ENCODE measurements at regions not wholly inside any gene's neighbourhood (a gene's known extent, or its start where the extent isn't known, plus 50 kb on each side); places are given as distances from the start of the nearest gene placed in this dataset.

GRCh38 chr10:2844925-2845324 lies 222.4 kb upstream of the PFKP start:
- no peak for ATAC-seq (ENCODE audit: low read depth)
- H3K9ac ChIP-seq (ENCODE audit: low read depth, low read length), result no peak overlapping the region
- H3K14ac ChIP-seq (replicated peaks; ENCODE audit: low read depth, low read length), result no peak overlapping the region
- no peaks in the 10 kb centered on the region for H4K20me1 ChIP-seq (ENCODE audit: insufficient read depth, low read length)
- no peak overlapping the region for H3K4me3 ChIP-seq (ENCODE audit: insufficient read depth, low read depth, low read length)
- no peaks in the 10 kb centered on the region for H3K9me1 ChIP-seq (ENCODE audit: insufficient read depth, low read length)
- no peak overlapping the region for H3K56ac ChIP-seq (ENCODE audit: extremely low read depth, insufficient read depth, low read length)
- no peak overlapping the region for H4K5ac ChIP-seq (ENCODE audit: low read depth, low read length)
- intact Hi-C loops (cut with micrococcal nuclease) (no loop called here), dilution Hi-C loops (cut with HindIII; ENCODE audit: low sequenced_read_pairs, unreplicated experiment) (no loop called here), in situ Hi-C loops (cut with MboI; ENCODE audit: low sequenced_read_pairs) (no loop called here)
- H3K23ac ChIP-seq (ENCODE audit: low read depth, low read length), result no peak overlapping the region
- POLR2A ChIA-PET (ENCODE audit: unreplicated experiment), result no interaction called here
- H2BK15ac ChIP-seq (ENCODE audit: low read depth, low read length), result no peak overlapping the region
- 0 out of 2 replicates have a peak, but pooled peaks cover 2% of the 10 kb centered on the region for H3K9me3 ChIP-seq (ENCODE audit: control insufficient read depth, insufficient read depth, low read length)
- WGBS, 2 experiments (ENCODE audit: extremely low coverage in 2 of 2, insufficient read length in 1 of 2), result no CpG with 5 or more reads among the region's 5 CpGs
- no peak overlapping the region for H3K4ac ChIP-seq (ENCODE audit: low read depth, low read length)
- no peak overlapping the region for H2AK9ac ChIP-seq (replicated peaks; ENCODE audit: low read depth, low read length, poor library complexity)
- no TSS peak for BruUV-seq (replicated peaks)
- no peak overlapping the region for H4K8ac ChIP-seq (ENCODE audit: low read depth in 2 of 2, low read length in 2 of 2)
- TF ChIP-seq MAFK (IDR thresholded peaks at IDR 0.05; ENCODE audit: low read depth, low read length) (no peak), SMC3 (IDR thresholded peaks at IDR 0.05; ENCODE audit: low read depth, low read length) (no peak), NFE2L2 (IDR thresholded peaks at IDR 0.05; ENCODE audit: low read depth, low read length) (no peak), CHD1 (IDR thresholded peaks at IDR 0.05; ENCODE audit: low read depth, low read length) (no peak), MXI1 (IDR thresholded peaks at IDR 0.05; ENCODE audit: borderline replicate concordance, low read depth, low read length) (no peak), MAZ (IDR thresholded peaks at IDR 0.05; ENCODE audit: borderline replicate concordance, low read depth, low read length) (no peak), CEBPB (IDR thresholded peaks at IDR 0.05; ENCODE audit: low read depth, low read length) (no peak), RCOR1 (IDR thresholded peaks at IDR 0.05; ENCODE audit: insufficient replicate concordance, low read length) (no peak), RFX5 (IDR thresholded peaks at IDR 0.05; ENCODE audit: low read depth, low read length) (no peak), USF2 (IDR thresholded peaks at IDR 0.05; ENCODE audit: low read depth, low read length) (no peak), FOS (IDR thresholded peaks at IDR 0.05; ENCODE audit: low read depth, low read length) (no peak), POLR2A (IDR thresholded peaks at IDR 0.05; ENCODE audit: low read depth, low read length) (no peak), RAD21 (IDR thresholded peaks at IDR 0.05; ENCODE audit: low read length) (no peak), BHLHE40 (IDR thresholded peaks at IDR 0.05; ENCODE audit: low read depth, low read length) (no peak)
- TF ChIP-seq, protein P1, sequence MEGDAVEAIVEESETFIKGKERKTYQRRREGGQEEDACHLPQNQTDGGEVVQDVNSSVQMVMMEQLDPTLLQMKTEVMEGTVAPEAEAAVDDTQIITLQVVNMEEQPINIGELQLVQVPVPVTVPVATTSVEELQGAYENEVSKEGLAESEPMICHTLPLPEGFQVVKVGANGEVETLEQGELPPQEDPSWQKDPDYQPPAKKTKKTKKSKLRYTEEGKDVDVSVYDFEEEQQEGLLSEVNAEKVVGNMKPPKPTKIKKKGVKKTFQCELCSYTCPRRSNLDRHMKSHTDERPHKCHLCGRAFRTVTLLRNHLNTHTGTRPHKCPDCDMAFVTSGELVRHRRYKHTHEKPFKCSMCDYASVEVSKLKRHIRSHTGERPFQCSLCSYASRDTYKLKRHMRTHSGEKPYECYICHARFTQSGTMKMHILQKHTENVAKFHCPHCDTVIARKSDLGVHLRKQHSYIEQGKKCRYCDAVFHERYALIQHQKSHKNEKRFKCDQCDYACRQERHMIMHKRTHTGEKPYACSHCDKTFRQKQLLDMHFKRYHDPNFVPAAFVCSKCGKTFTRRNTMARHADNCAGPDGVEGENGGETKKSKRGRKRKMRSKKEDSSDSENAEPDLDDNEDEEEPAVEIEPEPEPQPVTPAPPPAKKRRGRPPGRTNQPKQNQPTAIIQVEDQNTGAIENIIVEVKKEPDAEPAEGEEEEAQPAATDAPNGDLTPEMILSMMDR (conservative IDR thresholded peaks at IDR 0.05; ENCODE audit: low read depth, low read length), result no peak
- TF ChIP-seq, protein P2, sequence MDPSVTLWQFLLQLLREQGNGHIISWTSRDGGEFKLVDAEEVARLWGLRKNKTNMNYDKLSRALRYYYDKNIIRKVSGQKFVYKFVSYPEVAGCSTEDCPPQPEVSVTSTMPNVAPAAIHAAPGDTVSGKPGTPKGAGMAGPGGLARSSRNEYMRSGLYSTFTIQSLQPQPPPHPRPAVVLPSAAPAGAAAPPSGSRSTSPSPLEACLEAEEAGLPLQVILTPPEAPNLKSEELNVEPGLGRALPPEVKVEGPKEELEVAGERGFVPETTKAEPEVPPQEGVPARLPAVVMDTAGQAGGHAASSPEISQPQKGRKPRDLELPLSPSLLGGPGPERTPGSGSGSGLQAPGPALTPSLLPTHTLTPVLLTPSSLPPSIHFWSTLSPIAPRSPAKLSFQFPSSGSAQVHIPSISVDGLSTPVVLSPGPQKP (IDR thresholded peaks at IDR 0.05; ENCODE audit: borderline replicate concordance, low read depth, low read length), result no peak
- H3K27ac ChIP-seq (ENCODE audit: insufficient read depth, low read length), result no peak overlapping the region
- H2AK5ac ChIP-seq (ENCODE audit: low read depth, low read length), result no peak overlapping the region
- no peak overlapping the region for H2BK20ac ChIP-seq (ENCODE audit: low read depth, low read length)
- DNase-seq, result no peak
- H3K18ac ChIP-seq (ENCODE audit: low read depth, low read length), result no peak overlapping the region
- CTCF ChIA-PET, result no interaction called here
- no peak overlapping the region for H2BK5ac ChIP-seq (ENCODE audit: low read depth, low read length, poor library complexity, severe bottlenecking)
- H3K27me3 ChIP-seq (ENCODE audit: control insufficient read depth, insufficient read depth, low read length), result no peaks in the 10 kb centered on the region
- no peak overlapping the region for H4K91ac ChIP-seq (ENCODE audit: insufficient read depth, low read depth, low read length)
- H3K36me3 ChIP-seq (ENCODE audit: control insufficient read depth, insufficient read depth, low read length), result no peaks in the 10 kb centered on the region
- no peak overlapping the region for H2AFZ ChIP-seq (replicated peaks; ENCODE audit: low read length, poor library complexity)
- H3K4me1 ChIP-seq (ENCODE audit: control insufficient read depth, insufficient read depth, low read length), result no peaks in the 10 kb centered on the region
- H3K79me1 ChIP-seq (ENCODE audit: low read depth in 1 of 2, low read length in 2 of 2), result no peaks in the 10 kb centered on the region
- no peak overlapping the region for H3K4me2 ChIP-seq (ENCODE audit: low read depth, low read length)
- H2BK120ac ChIP-seq (ENCODE audit: low read depth, low read length), result no peak overlapping the region
